ENCODE measurements at regions not wholly inside any gene's neighbourhood (a gene's known extent, or its start where the extent isn't known, plus 50 kb on each side); places are given as distances from the start of the nearest gene placed in this dataset.
"Not testable (repeated sequence)": the region's sequence is repeated elsewhere in the genome, so short reads cannot be mapped to it uniquely, and the experiment has no call there.

GRCh38 chr6:115165912-115166311 lies 823.1 kb upstream of the HS3ST5 start:
- H3K4me3 Mint-ChIP-seq; H3K27ac Mint-ChIP-seq; H3K27me3 ChIP-seq; H3K27ac ChIP-seq; H3K9me3 ChIP-seq (ENCODE audit: low read depth); H3K4me1 ChIP-seq; H3K9ac ChIP-seq; H3K4me1 Mint-ChIP-seq; H4K20me1 ChIP-seq (ENCODE audit: low read depth); H3K4me3 ChIP-seq; H3K79me2 ChIP-seq (ENCODE audit: low read depth); H2AFZ ChIP-seq (replicated peaks); H3K9me3 Mint-ChIP-seq; H3K4me2 ChIP-seq; H3K36me3 Mint-ChIP-seq; H3K27me3 Mint-ChIP-seq (ENCODE audit: insufficient read depth, low read depth); H3F3A ChIP-seq (ENCODE audit: low read depth); H3K36me3 ChIP-seq: not testable (repeated sequence)
- peak; percentile 46 for TF ChIP-seq CTCF (IDR thresholded peaks at IDR 0.05)
- peak; percentile 42 for DNase-seq (ENCODE audit: low spot score)

GRCh38 chr6:115159733-115160132 lies 816.9 kb upstream of the HS3ST5 start:
- Mint-ChIP-seq H3K36me3 (no peaks in the 10 kb centered on the region), H3K4me1 (no peaks in the 10 kb centered on the region), H3K27ac (no peak overlapping the region), H3K9me3 (no peaks in the 10 kb centered on the region), H3K4me3 (no peak overlapping the region), H3K27me3 (ENCODE audit: insufficient read depth, low read depth) (no peaks in the 10 kb centered on the region)
- no peaks in the 10 kb centered on the region for H4K20me1 ChIP-seq (ENCODE audit: low read depth)
- no peaks in the 10 kb centered on the region for H3K79me2 ChIP-seq (ENCODE audit: low read depth)
- no peak for TF ChIP-seq CTCF (IDR thresholded peaks at IDR 0.05)
- no peak overlapping the region for H3K27ac ChIP-seq
- H3K27me3 ChIP-seq = no peaks in the 10 kb centered on the region
- no peak overlapping the region for H2AFZ ChIP-seq (replicated peaks)
- no peaks in the 10 kb centered on the region for H3K36me3 ChIP-seq
- no peak overlapping the region for H3K4me3 ChIP-seq
- H3K4me1 ChIP-seq = no peaks in the 10 kb centered on the region
- DNase-seq (ENCODE audit: low spot score) = no peak
- H3F3A ChIP-seq (ENCODE audit: low read depth) = no peaks in the 10 kb centered on the region
- H3K9ac ChIP-seq = no peak overlapping the region
- H3K9me3 ChIP-seq (ENCODE audit: low read depth) = no peaks in the 10 kb centered on the region
- no peak overlapping the region for H3K4me2 ChIP-seq

- no peaks in the 10 kb centered on the region for H3K4me1 Mint-ChIP-seq
- no peak for DNase-seq (ENCODE audit: low spot score)
- H3K9ac ChIP-seq = no peak overlapping the region
- no peak overlapping the region for H3K4me3 ChIP-seq
- no peaks in the 10 kb centered on the region for H3K36me3 ChIP-seq
- no peak overlapping the region for H3K27ac ChIP-seq
- no peaks in the 10 kb centered on the region for H3F3A ChIP-seq (ENCODE audit: low read depth)
- no peak overlapping the region for H3K27ac Mint-ChIP-seq
- no peaks in the 10 kb centered on the region for H3K36me3 Mint-ChIP-seq
- no peaks in the 10 kb centered on the region for H3K4me1 ChIP-seq
- no peaks in the 10 kb centered on the region for H3K27me3 ChIP-seq
- H3K4me3 Mint-ChIP-seq = no peak overlapping the region
- H4K20me1 ChIP-seq (ENCODE audit: low read depth) = no peaks in the 10 kb centered on the region
- no peaks in the 10 kb centered on the region for H3K27me3 Mint-ChIP-seq (ENCODE audit: insufficient read depth, low read depth)
- no peak overlapping the region for H2AFZ ChIP-seq (replicated peaks)
- H3K4me2 ChIP-seq = no peak overlapping the region
- no peaks in the 10 kb centered on the region for H3K79me2 ChIP-seq (ENCODE audit: low read depth)
- TF ChIP-seq CTCF (IDR thresholded peaks at IDR 0.05) = no peak
- no peak for TF ChIP-seq EZH2phosphoT487 (IDR thresholded peaks at IDR 0.05)
- TF ChIP-seq EZH2 (IDR thresholded peaks at IDR 0.05) = no peak
- H3K9me3 ChIP-seq (ENCODE audit: low read depth) = no peaks in the 10 kb centered on the region
- no peaks in the 10 kb centered on the region for H3K9me3 Mint-ChIP-seq
Observed at GRCh38 chr6:115137910-115138309, 795.1 kb upstream of the HS3ST5 start.

- no peaks in the 10 kb centered on the region for H3K9me3 Mint-ChIP-seq
- no peaks in the 10 kb centered on the region for H3K36me3 Mint-ChIP-seq
- Histone ChIP-seq H3K4me2 (no peak overlapping the region), H3K79me2 (ENCODE audit: low read depth) (no peaks in the 10 kb centered on the region), H3K9me3 (ENCODE audit: low read depth) (no peaks in the 10 kb centered on the region), H3K27ac (no peak overlapping the region), H3F3A (ENCODE audit: low read depth) (no peaks in the 10 kb centered on the region), H3K27me3 (no peaks in the 10 kb centered on the region), H3K4me3 (no peak overlapping the region), H4K20me1 (ENCODE audit: low read depth) (no peaks in the 10 kb centered on the region), H2AFZ (replicated peaks) (no peak overlapping the region), H3K9ac (no peak overlapping the region), H3K36me3 (no peaks in the 10 kb centered on the region), H3K4me1 (no peaks in the 10 kb centered on the region)
- no peak overlapping the region for H3K27ac Mint-ChIP-seq
- DNase-seq (ENCODE audit: low spot score) = no peak
- H3K4me1 Mint-ChIP-seq = no peaks in the 10 kb centered on the region
- H3K4me3 Mint-ChIP-seq = no peak overlapping the region
- no peaks in the 10 kb centered on the region for H3K27me3 Mint-ChIP-seq (ENCODE audit: insufficient read depth, low read depth)
- TF ChIP-seq EZH2 (IDR thresholded peaks at IDR 0.05) (no peak), EZH2phosphoT487 (IDR thresholded peaks at IDR 0.05) (no peak), CTCF (IDR thresholded peaks at IDR 0.05) (no peak)
Observed at GRCh38 chr6:115133790-115134189, 791.0 kb upstream of the HS3ST5 start.

Data from neural progenitor cell (in vitro differentiated cells).